NCI-H524 (cell line): ENCODE measurements at regions not wholly inside any gene's neighbourhood (a gene's known extent, or its start where the extent isn't known, plus 50 kb on each side); places are given as distances from the start of the nearest gene placed in this dataset.
"Not testable (repeated sequence)": the region's sequence is repeated elsewhere in the genome, so short reads cannot be mapped to it uniquely, and the experiment has no call there.

ENCODE experiments used
- DNase-seq, 2 experiments: peaks; one replicate each; lab custom pipeline; 2025; lab: John Stamatoyannopoulos, UW

- DNase-seq = no peak
Measured at GRCh38 chr5:104023739-104024138, 461.1 kb upstream of the NUDT12 start.

- DNase-seq = no peak
Measured at GRCh38 chr5:104019956-104020355, 457.4 kb upstream of the NUDT12 start.

- no peak for DNase-seq
Measured at GRCh38 chr5:104018299-104018698, 455.7 kb upstream of the NUDT12 start.

- no peak for DNase-seq
Measured at GRCh38 chr5:104016646-104017045, 454.1 kb upstream of the NUDT12 start.

GRCh38 chr5:104015765-104016164 is 453.2 kb upstream of the NUDT12 start:
- DNase-seq = no peak

GRCh38 chr5:104002783-104003182 is 440.2 kb upstream of the NUDT12 start:
- DNase-seq = not testable (repeated sequence)

GRCh38 chr5:104001136-104001535 is 438.5 kb upstream of the NUDT12 start:
- DNase-seq = no peak

- no peak for DNase-seq
Measured at GRCh38 chr5:103993031-103993430, 430.4 kb upstream of the NUDT12 start.

GRCh38 chr5:103990064-103990463 is 427.5 kb upstream of the NUDT12 start:
- no peak for DNase-seq

GRCh38 chr5:103981592-103981991 is 419.0 kb upstream of the NUDT12 start:
- DNase-seq = no peak

- DNase-seq = no peak
Measured at GRCh38 chr5:103973669-103974068, 411.1 kb upstream of the NUDT12 start.

- DNase-seq = not testable (repeated sequence)
Measured at GRCh38 chr5:103966295-103966694, 403.7 kb upstream of the NUDT12 start.

- no peak for DNase-seq
Measured at GRCh38 chr5:103962023-103962422, 399.4 kb upstream of the NUDT12 start.

GRCh38 chr5:103953601-103954382 is 391.2 kb upstream of the NUDT12 start:
- no peak for DNase-seq

- no peak for DNase-seq
Measured at GRCh38 chr5:103951776-103952175, 389.2 kb upstream of the NUDT12 start.

- DNase-seq = no peak
Measured at GRCh38 chr5:103943230-103943629, 380.6 kb upstream of the NUDT12 start.

GRCh38 chr5:103942587-103943186 is 380.1 kb upstream of the NUDT12 start:
- DNase-seq = peak in 1 of 2 experiments; percentile 24

- DNase-seq = no peak
Measured at GRCh38 chr5:103941596-103941995, 379.0 kb upstream of the NUDT12 start.

GRCh38 chr5:103938146-103938695 is 375.6 kb upstream of the NUDT12 start:
- peak in 1 of 2 experiments; percentile 21 for DNase-seq

GRCh38 chr5:103929338-103930013 is 366.9 kb upstream of the NUDT12 start:
- DNase-seq = no peak

- no peak for DNase-seq
Measured at GRCh38 chr5:103927739-103928138, 365.1 kb upstream of the NUDT12 start.

- no peak for DNase-seq
Measured at GRCh38 chr5:103923616-103924168, 361.1 kb upstream of the NUDT12 start.
